AG04450 (cell line): ENCODE measurements at regions not wholly inside any gene's neighbourhood (a gene's known extent, or its start where the extent isn't known, plus 50 kb on each side); places are given as distances from the start of the nearest gene placed in this dataset.
"Not testable (repeated sequence)": the region's sequence is repeated elsewhere in the genome, so short reads cannot be mapped to it uniquely, and the experiment has no call there.

ENCODE experiments used
- CTCF ChIA-PET: fragments of 300-600, 350-600 bp; formaldehyde crosslinking; extraction: SDS; loops from one replicate; lab custom pipeline; 2022; ENCODE audit warnings: antibody characterized with exemption, inconsistent platforms; lab: Charles Lee
- POLR2A ChIA-PET: fragments of 350-600 bp; formaldehyde crosslinking; extraction: SDS; loops from one replicate; lab custom pipeline; 2021; ENCODE audit warnings: antibody characterized with exemption, inconsistent platforms; lab: Yijun Ruan, JAX
- DNase-seq: peaks from one replicate; pipeline ENCODE4 v3.0.0-alpha.2; 2011; ENCODE audit warnings: low read depth, low spot score
- H3K27ac ChIP-seq: one replicate; pipeline ENCODE4 v1.5.1; 2012; ENCODE audit warnings: low read depth, low read length, control low read depth
- H3K27me3 ChIP-seq: one replicate; pipeline ENCODE4 v1.6.0; 2012; ENCODE audit warnings: low read length; ENCODE audit not compliant: control insufficient read depth, insufficient read depth
- H3K4me3 ChIP-seq: 2 replicates; pipeline ENCODE4 v1.5.1; 2011; ENCODE audit warnings: mild to moderate bottlenecking, low read depth, low read length, control low read depth
- H3K9me3 ChIP-seq: 2 replicates; pipeline ENCODE4 v1.5.1; 2012; ENCODE audit warnings: low read length; ENCODE audit not compliant: control insufficient read depth, insufficient read depth
- CTCF ChIP-seq: IDR thresholded peaks from 2 replicates; pipeline ENCODE4 v1.5.1; 2011; ENCODE audit warnings: low read depth, low read length, control low read depth, inconsistent platforms

GRCh38 chr4:60455380-60455779 lies 744.7 kb upstream of the ADGRL3 start:
- ChIA-PET CTCF (no interaction called here), POLR2A (no interaction called here)
- Histone ChIP-seq H3K4me3 (no peak overlapping the region), H3K27me3 (no peaks in the 10 kb centered on the region), H3K9me3 (no peaks in the 10 kb centered on the region), H3K27ac (no peak overlapping the region)
- no peak for DNase-seq
- TF ChIP-seq CTCF: no peak

- no peaks in the 10 kb centered on the region for H3K27me3 ChIP-seq
- ChIA-PET CTCF (no interaction called here), POLR2A (no interaction called here)
- no peak overlapping the region for H3K27ac ChIP-seq
- H3K4me3 ChIP-seq: no peak overlapping the region
- H3K9me3 ChIP-seq: no peaks in the 10 kb centered on the region
- no peak for TF ChIP-seq CTCF
- no peak for DNase-seq
Observed at GRCh38 chr4:60461551-60461950, 738.6 kb upstream of the ADGRL3 start.

GRCh38 chr4:60463857-60464502 lies 736.1 kb upstream of the ADGRL3 start:
- DNase-seq: peak; percentile 2
- CTCF ChIA-PET: interaction anchor here (0.6 to 1.1 kb wide), 9 partner anchors 11 to 382 kb away, joined by 3 to 6 read pairs (median 3); no protein-coding TSS in a partner anchor
- TF ChIP-seq CTCF: peak; percentile 77
- H3K9me3 ChIP-seq: no peaks in the 10 kb centered on the region
- no peaks in the 10 kb centered on the region for H3K27me3 ChIP-seq
- POLR2A ChIA-PET: no interaction called here
- H3K4me3 ChIP-seq: no peak overlapping the region
- no peak overlapping the region for H3K27ac ChIP-seq

- ChIA-PET POLR2A (interaction anchor here (0.6 kb wide), 1 partner anchor 13 kb away, joined by 3 read pairs; no protein-coding TSS in a partner anchor), CTCF (no interaction called here)
- no peaks in the 10 kb centered on the region for H3K27me3 ChIP-seq
- H3K9me3 ChIP-seq: no peaks in the 10 kb centered on the region
- no peak for DNase-seq
- TF ChIP-seq CTCF: no peak
- H3K4me3 ChIP-seq: no peak overlapping the region
- H3K27ac ChIP-seq: no peak overlapping the region
Observed at GRCh38 chr4:60482921-60483351, 717.2 kb upstream of the ADGRL3 start.

GRCh38 chr4:60485276-60485675 lies 714.9 kb upstream of the ADGRL3 start:
- POLR2A ChIA-PET: no interaction called here
- DNase-seq: no peak

GRCh38 chr4:60487118-60487761 lies 712.9 kb upstream of the ADGRL3 start:
- H3K9me3 ChIP-seq, H3K27ac ChIP-seq, CTCF ChIA-PET, H3K27me3 ChIP-seq, H3K4me3 ChIP-seq, DNase-seq, POLR2A ChIA-PET: not testable (repeated sequence)

More at GRCh38 chr4:60485276-60485675, 714.9 kb upstream of the ADGRL3 start:
- no peaks in the 10 kb centered on the region for H3K9me3 ChIP-seq
- TF ChIP-seq CTCF: no peak
- H3K27ac ChIP-seq: no peak overlapping the region
- H3K4me3 ChIP-seq: no peak overlapping the region
- H3K27me3 ChIP-seq: no peaks in the 10 kb centered on the region
- CTCF ChIA-PET: no interaction called here
